Fibroblast of mammary gland (primary cell): ENCODE measurements at regions not wholly inside any gene's neighbourhood (a gene's known extent, or its start where the extent isn't known, plus 50 kb on each side); places are given as distances from the start of the nearest gene placed in this dataset.

Experiments used
- DNase-seq: peaks from one replicate; pipeline ENCODE4 v3.0.0-alpha.2; 2010; ENCODE audit warnings: low read depth
- H3K4me3 ChIP-seq: 2 replicates; pipeline ENCODE4 v1.5.1; 2011; ENCODE audit warnings: low read depth, mild to moderate bottlenecking, low read length, moderate library complexity; ENCODE audit not compliant: control insufficient read depth
- TF ChIP-seq, protein P1 (sequence below): conservative IDR thresholded peaks from 2 replicates; pipeline ENCODE4 v1.5.1; 2011; ENCODE audit warnings: low read depth, low read length, inconsistent platforms; ENCODE audit not compliant: control insufficient read depth, insufficient read depth

DNA sequence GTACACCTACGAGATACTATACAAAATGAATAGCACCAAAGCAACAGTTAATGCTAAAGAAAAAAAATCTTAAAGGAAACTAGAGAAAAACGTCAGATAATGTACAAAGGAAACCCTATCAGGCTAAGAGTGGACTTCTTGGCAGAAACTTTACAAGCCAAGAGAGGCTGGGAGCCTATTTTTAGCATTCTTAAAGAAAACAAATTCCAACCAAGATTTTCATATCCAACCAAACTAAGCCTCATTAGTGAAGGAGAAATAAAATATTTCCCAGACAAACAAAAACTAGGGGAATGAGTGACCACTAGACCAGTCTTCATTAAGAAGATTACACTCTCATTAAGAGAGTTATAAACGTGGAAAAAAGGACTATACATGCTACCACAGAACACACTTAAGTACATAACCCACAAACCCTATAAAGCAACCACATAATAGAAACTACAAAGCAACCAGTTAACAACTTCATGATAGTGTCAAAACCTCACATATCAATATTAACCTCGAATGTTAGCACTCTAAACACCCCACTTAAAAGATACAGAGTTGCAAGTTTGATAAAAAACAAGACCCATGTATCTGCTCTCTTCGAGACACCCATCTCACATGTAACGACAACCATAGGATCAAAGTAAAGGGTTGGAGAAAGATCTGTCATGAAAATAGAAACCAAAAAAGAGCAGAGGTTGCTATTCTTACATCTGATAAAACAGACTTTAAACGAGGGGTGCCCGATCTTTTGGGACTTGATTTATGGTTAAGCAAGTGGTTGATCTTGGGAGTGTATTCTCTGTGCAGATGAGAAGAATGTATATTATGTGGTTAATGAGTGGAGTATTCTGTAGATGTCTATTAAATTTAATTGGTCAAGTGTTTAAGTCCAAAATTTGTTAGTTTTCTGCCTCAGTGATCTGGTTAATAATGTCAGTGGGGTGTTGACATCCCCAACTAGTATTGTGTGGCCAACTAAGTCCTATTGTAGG lies 1301.4 kb downstream of the PLA2G4A start:
- DNase-seq, result no peak
- H3K4me3 ChIP-seq, result no peak overlapping the region
- TF ChIP-seq, protein P1, sequence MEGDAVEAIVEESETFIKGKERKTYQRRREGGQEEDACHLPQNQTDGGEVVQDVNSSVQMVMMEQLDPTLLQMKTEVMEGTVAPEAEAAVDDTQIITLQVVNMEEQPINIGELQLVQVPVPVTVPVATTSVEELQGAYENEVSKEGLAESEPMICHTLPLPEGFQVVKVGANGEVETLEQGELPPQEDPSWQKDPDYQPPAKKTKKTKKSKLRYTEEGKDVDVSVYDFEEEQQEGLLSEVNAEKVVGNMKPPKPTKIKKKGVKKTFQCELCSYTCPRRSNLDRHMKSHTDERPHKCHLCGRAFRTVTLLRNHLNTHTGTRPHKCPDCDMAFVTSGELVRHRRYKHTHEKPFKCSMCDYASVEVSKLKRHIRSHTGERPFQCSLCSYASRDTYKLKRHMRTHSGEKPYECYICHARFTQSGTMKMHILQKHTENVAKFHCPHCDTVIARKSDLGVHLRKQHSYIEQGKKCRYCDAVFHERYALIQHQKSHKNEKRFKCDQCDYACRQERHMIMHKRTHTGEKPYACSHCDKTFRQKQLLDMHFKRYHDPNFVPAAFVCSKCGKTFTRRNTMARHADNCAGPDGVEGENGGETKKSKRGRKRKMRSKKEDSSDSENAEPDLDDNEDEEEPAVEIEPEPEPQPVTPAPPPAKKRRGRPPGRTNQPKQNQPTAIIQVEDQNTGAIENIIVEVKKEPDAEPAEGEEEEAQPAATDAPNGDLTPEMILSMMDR, result no peak

DNA sequence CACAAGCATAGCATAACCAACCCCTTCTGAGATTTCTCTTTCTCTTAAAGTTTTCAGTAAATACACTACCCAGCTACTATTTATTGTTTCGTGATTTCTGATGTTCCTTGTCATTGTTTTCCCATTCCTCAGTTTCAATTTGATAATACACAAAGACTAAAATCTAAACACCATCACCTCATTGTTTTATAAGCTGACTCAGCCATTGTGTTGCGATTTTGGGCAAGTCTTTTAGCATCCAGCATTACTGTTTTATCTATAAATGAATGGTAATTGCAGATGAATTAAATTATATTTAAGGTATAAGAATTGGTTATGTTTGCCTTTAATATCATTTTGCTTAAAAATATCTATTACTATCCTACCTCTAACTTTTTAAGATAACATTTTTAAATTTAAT lies 1308.5 kb downstream of the PLA2G4A start:
- TF ChIP-seq, protein P1, result no peak
- DNase-seq, result no peak
- no peak overlapping the region for H3K4me3 ChIP-seq

DNA sequence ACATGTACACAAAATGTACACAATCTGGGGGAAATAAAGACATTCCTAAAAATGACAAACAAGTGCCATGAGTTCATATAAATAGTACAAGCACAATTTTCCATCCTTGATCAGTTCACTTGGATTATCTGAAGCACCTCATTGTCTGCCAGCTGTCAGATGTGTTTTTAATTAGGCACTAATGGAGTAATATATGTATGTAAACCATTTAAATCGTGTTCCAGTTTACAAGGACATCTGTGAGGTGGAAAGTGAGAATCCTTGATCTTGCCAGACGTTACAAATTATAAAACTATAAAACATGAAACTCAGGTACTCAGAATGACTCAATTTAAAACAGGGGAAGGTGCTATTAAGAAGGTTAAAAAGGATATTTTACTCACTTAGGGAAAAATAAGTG lies 1312.2 kb downstream of the PLA2G4A start:
- H3K4me3 ChIP-seq, result no peak overlapping the region
- TF ChIP-seq, protein P1, result no peak
- DNase-seq, result no peak

DNA sequence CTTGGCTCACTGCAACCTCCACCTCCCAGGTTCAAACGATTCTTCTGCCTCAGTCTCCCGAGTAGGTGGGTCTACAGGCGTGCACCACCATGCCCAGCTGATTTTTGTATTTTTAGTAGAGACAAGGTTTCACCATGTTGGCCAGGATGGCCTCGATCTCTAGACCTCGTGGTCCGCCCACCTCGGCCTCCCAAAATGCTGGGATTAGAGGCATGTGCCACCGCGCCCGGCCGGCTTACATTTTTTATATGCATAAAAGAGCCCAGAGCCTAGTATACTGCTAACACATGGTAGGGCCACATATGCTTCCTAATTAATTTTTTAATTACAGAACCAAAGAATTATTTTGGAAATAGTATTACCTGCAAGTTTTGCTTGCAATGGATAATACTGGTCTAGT lies 1325.4 kb downstream of the PLA2G4A start:
- no peak overlapping the region for H3K4me3 ChIP-seq
- TF ChIP-seq, protein P1, result no peak
- DNase-seq, result no peak

DNA sequence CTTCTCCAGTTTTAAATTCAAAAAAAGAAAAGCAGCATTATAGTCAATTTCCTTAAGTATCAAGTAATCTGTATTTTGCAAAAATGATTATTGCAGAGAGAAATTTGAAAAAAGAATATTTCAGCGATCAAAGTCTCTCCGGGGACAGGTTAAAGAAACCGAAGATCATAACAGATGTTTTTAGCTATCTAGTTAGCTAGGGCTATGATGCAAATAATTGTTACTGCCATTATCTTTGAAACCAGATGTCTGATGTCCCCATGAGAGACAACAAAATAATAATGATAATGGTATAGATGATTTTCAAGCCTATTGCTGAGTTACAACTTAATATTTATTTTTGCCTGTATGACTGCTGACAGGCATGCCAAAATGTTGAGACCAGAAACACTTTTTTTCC lies 1326.0 kb downstream of the PLA2G4A start:
- H3K4me3 ChIP-seq, result no peak overlapping the region
- TF ChIP-seq, protein P1, result no peak
- no peak for DNase-seq

DNA sequence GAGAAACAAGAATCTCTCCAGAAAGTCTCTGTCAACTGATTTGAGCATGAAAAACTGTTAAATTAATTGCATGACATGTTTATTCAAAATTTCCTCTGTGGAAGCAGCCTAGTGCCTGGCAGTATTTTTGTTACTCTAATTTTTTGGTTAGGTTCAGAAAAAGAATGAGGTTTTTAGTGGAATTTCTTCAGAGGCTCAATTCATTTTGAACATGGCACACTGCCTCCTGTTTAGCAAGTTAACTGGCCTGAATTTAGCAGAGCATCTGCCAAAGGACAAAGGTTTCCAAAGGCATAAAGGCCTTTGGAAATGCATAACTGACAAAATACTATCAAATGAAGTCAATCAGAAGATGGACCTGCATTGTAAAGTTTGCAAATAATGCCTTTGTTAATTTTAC lies 1326.5 kb downstream of the PLA2G4A start:
- no peak for DNase-seq
- no peak overlapping the region for H3K4me3 ChIP-seq
- TF ChIP-seq, protein P1, result no peak

DNA sequence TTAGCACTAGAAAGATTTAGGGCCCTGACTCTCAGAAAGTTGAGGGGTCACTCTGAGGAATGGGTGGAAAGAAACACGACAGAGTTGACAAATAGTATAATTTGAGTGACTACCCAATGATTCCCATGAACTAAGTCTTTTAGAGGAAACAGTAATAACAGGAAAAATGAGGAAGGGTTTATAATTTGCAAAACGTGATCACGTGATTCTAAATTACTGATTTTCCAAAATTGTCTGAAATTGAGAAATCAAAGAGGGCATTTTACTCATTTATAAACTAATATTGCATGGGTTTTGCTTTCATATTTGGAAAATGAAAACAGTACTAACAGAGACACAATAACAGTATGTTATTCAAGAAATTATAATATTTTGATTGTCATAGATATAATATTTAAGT lies 1335.7 kb downstream of the PLA2G4A start:
- TF ChIP-seq, protein P1, result no peak
- H3K4me3 ChIP-seq, result no peak overlapping the region
- DNase-seq, result no peak
